Adrenal gland (tissue), 9 donors: ENCODE measurements at regions not wholly inside any gene's neighbourhood (a gene's known extent, or its start where the extent isn't known, plus 50 kb on each side); places are given as distances from the start of the nearest gene placed in this dataset.

Experiments used
- DNase-seq, 7 donors: peaks; one replicate each; pipeline ENCODE4 v3.0.0-alpha.2; 2019 to 2020
- H3K27ac ChIP-seq, 5 donors: fragments of 200-600 bp; sonication (generic) in 4 of 5; 1 replicate in 3 of 5; 2 replicates in 2 of 5; pipeline versions ENCODE4 v1.5.1 to v1.8.0; 2016 to 2020; ENCODE audit warnings: mild to moderate bottlenecking in 1 of 5
- H3K27me3 ChIP-seq: fragments of 200-600 bp; 2 replicates; pipeline ENCODE4 v1.8.0; 2021
- H3K36me3 ChIP-seq, 2 donors: fragments of 200-600 bp; replicated peaks in 1 of 2; 1 replicate in 1 of 2; 2 replicates in 1 of 2; pipeline versions ENCODE4 v1.5.1 to v1.8.0; 2018 to 2022
- H3K4me1 ChIP-seq, 2 donors: fragments of 200-600 bp; replicated peaks in 1 of 2; 1 replicate in 1 of 2; 2 replicates in 1 of 2; pipeline versions ENCODE4 v1.5.1 to v1.8.0; 2018 to 2021
- H3K4me3 ChIP-seq, 4 donors: fragments of 200-600 bp; sonication (generic) in 3 of 4; one replicate each; pipeline ENCODE4 v1.5.1; 2016 to 2018
- H3K9me3 ChIP-seq, 3 donors: fragments of 200-600 bp; sonication (generic) in 1 of 3; replicated peaks in 1 of 3; 1 replicate in 2 of 3; 2 replicates in 1 of 3; pipeline versions ENCODE4 v1.5.1 to v1.8.0; 2016 to 2021
- CTCF ChIP-seq, 6 experiments: fragments of 450-650 bp in 4 of 6; fragments of 200-600 bp in 2 of 6; sonication (generic) in 1 of 6; IDR thresholded peaks; 1 replicate in 5 of 6; 2 replicates in 1 of 6; pipeline versions ENCODE4 v1.5.1 to v1.8.0; 2016 to 2021; ENCODE audit warnings: antibody characterized with exemption in 6 of 6, mild to moderate bottlenecking in 2 of 6, moderate library complexity in 1 of 6
- POLR2A ChIP-seq, 2 donors: fragments of 450-650 bp; IDR thresholded peaks; one replicate each; pipeline ENCODE4 v1.6.1; 2017; ENCODE audit warnings: antibody characterized with exemption in 2 of 2, mild to moderate bottlenecking in 2 of 2, moderate library complexity in 1 of 2
- WGBS, 4 donors: extraction: QIAGEN DNeasy Blood & Tissue Kit in 2 of 4; methylation state at CpG; one replicate each; pipeline versions ENCODE4 v1.1.5 to v1.1.7; 2013 to 2017; 5-methylcytosine and 5-hydroxymethylcytosine counted together
- intact Hi-C, 2 donors: fragments of 100-400 bp; cut with DNase I; formaldehyde crosslinking; loops; one replicate each; pipeline versions ENCODE4 v1.14.1 to v1.15.0; 2022 to 2023
- donor health status: healthy with polysubstance abuse.
- donor health status: Bipolar disorder and iron deficiency.
- donor health status: DM: yes; HTN: yes; CAD: no.
- donor health status: DM: no; HTN: no; CAD: no.
- donor health status: DM: no; HTN: no; CAD: no.

GRCh38 chr7:33852838-33853237, 52.5 kb upstream of the BMPER start:
- DNase-seq, result no peak
- H3K4me1 ChIP-seq, result no peaks in the 10 kb centered on the region
- 73 to 95% (median 83%) methylated on average over 3 of the region's 3 CpGs for WGBS, 4 donors
- no peaks in the 10 kb centered on the region for H3K9me3 ChIP-seq
- H3K4me3 ChIP-seq, result no peak overlapping the region
- no peak overlapping the region for H3K27ac ChIP-seq
- H3K27me3 ChIP-seq, result no peaks in the 10 kb centered on the region
- H3K36me3 ChIP-seq, result no peaks in the 10 kb centered on the region
- intact Hi-C loops, result no loop called here
- TF ChIP-seq CTCF (IDR thresholded peaks at IDR 0.05) (no peak), POLR2A (IDR thresholded peaks at IDR 0.05) (no peak)

GRCh38 chr7:33853361-33854062, 51.8 kb upstream of the BMPER start:
- Histone ChIP-seq H3K4me1 (no peaks in the 10 kb centered on the region), H3K9me3 (no peaks in the 10 kb centered on the region), H3K4me3 (no peak overlapping the region), H3K27ac (no peak overlapping the region), H3K36me3 (no peaks in the 10 kb centered on the region), H3K27me3 (no peaks in the 10 kb centered on the region)
- intact Hi-C loops, result no loop called here
- DNase-seq, result no peak
- TF ChIP-seq CTCF (IDR thresholded peaks at IDR 0.05), result no peak
- WGBS, 4 donors, result 90 to 94% (median 91%) methylated on average over 5 of the region's 5 CpGs

GRCh38 chr7:33854178-33854577, 51.2 kb upstream of the BMPER start:
- TF ChIP-seq POLR2A (IDR thresholded peaks at IDR 0.05), result no peak
- TF ChIP-seq CTCF (IDR thresholded peaks at IDR 0.05), result no peak
- Histone ChIP-seq H3K27me3 (no peaks in the 10 kb centered on the region), H3K4me1 (no peaks in the 10 kb centered on the region), H3K27ac (no peak overlapping the region), H3K9me3 (no peaks in the 10 kb centered on the region), H3K36me3 (no peaks in the 10 kb centered on the region), H3K4me3 (no peak overlapping the region)
- DNase-seq, result no peak
- 83 to 100% (median 87%) methylated on average over 1 of the region's 1 CpG for WGBS, 4 donors
- intact Hi-C loops, result no loop called here

- intact Hi-C loops, result no loop called here
- Histone ChIP-seq H3K27ac (no peak overlapping the region), H3K9me3 (no peaks in the 10 kb centered on the region), H3K4me1 (no peaks in the 10 kb centered on the region), H3K36me3 (no peaks in the 10 kb centered on the region), H3K4me3 (no peak overlapping the region), H3K27me3 (no peaks in the 10 kb centered on the region)
- WGBS, 4 donors, result 78 to 88% (median 81%) methylated on average over 4 of the region's 4 CpGs
- DNase-seq, result no peak
- TF ChIP-seq CTCF (IDR thresholded peaks at IDR 0.05), result no peak
- TF ChIP-seq POLR2A (IDR thresholded peaks at IDR 0.05), result no peak
These were observed 50.5 kb upstream of the BMPER start for GRCh38 chr7:33854801-33855350.
